ENCODE measurements at regions not wholly inside any gene's neighbourhood (a gene's known extent, or its start where the extent isn't known, plus 50 kb on each side); places are given as distances from the start of the nearest gene placed in this dataset.

- no peak for TF ChIP-seq POLR2AphosphoS5 (IDR thresholded peaks at IDR 0.05; ENCODE audit: low read depth, low read length)
- TF ChIP-seq POU2F2 (IDR thresholded peaks at IDR 0.05; ENCODE audit: low read depth, low read length): no peak
- no peak for TF ChIP-seq POLR2A (IDR thresholded peaks at IDR 0.05; ENCODE audit: low read depth, low read length)
Measured at GRCh38 chr10:130546841-130547240, 410.6 kb downstream of the GLRX3 start.
